ENCODE measurements at regions not wholly inside any gene's neighbourhood (a gene's known extent, or its start where the extent isn't known, plus 50 kb on each side); places are given as distances from the start of the nearest gene placed in this dataset.

- Histone ChIP-seq H2BK120ac (ENCODE audit: low read depth, low read length) (no peak overlapping the region), H2AK9ac (replicated peaks; ENCODE audit: low read depth, low read length, poor library complexity) (no peak overlapping the region), H3K4me1 (ENCODE audit: control insufficient read depth, insufficient read depth, low read length) (no peaks in the 10 kb centered on the region), H3K9me3 (ENCODE audit: control insufficient read depth, insufficient read depth, low read length) (no peaks in the 10 kb centered on the region), H3K14ac (replicated peaks; ENCODE audit: low read depth, low read length) (no peak overlapping the region), H4K5ac (ENCODE audit: low read depth, low read length) (no peak overlapping the region), H3K9me1 (ENCODE audit: insufficient read depth, low read length) (no peaks in the 10 kb centered on the region), H3K56ac (ENCODE audit: extremely low read depth, insufficient read depth, low read length) (no peak overlapping the region), H3K4ac (ENCODE audit: low read depth, low read length) (no peak overlapping the region), H4K20me1 (ENCODE audit: insufficient read depth, low read length) (no peaks in the 10 kb centered on the region), H3K27me3 (ENCODE audit: control insufficient read depth, insufficient read depth, low read length) (peaks cover 26% of the 10 kb centered on the region), H2BK20ac (ENCODE audit: low read depth, low read length) (no peak overlapping the region), H3K27ac (ENCODE audit: insufficient read depth, low read length) (no peak overlapping the region), H3K36me3 (ENCODE audit: control insufficient read depth, insufficient read depth, low read length) (no peaks in the 10 kb centered on the region), H3K18ac (ENCODE audit: low read depth, low read length) (no peak overlapping the region), H3K4me3 (ENCODE audit: insufficient read depth, low read depth, low read length) (no peak overlapping the region), H4K91ac (ENCODE audit: insufficient read depth, low read depth, low read length) (no peak overlapping the region), H2AK5ac (ENCODE audit: low read depth, low read length) (no peak overlapping the region), H3K23ac (ENCODE audit: low read depth, low read length) (no peak overlapping the region), H3K4me2 (ENCODE audit: low read depth, low read length) (no peak overlapping the region), H2BK15ac (ENCODE audit: low read depth, low read length) (no peak overlapping the region), H2AFZ (replicated peaks; ENCODE audit: low read length, poor library complexity) (no peak overlapping the region), H2BK5ac (ENCODE audit: low read depth, low read length, poor library complexity, severe bottlenecking) (no peak overlapping the region), H4K8ac (ENCODE audit: low read depth in 2 of 2, low read length in 2 of 2) (no peak overlapping the region), H3K9ac (ENCODE audit: low read depth, low read length) (no peak overlapping the region), H3K79me1 (ENCODE audit: low read depth in 1 of 2, low read length in 2 of 2) (no peaks in the 10 kb centered on the region)
- ChIA-PET CTCF (no interaction called here), POLR2A (ENCODE audit: unreplicated experiment) (no interaction called here)
- TF ChIP-seq BHLHE40 (IDR thresholded peaks at IDR 0.05; ENCODE audit: low read depth, low read length) (no peak), MAFK (IDR thresholded peaks at IDR 0.05; ENCODE audit: low read depth, low read length) (no peak), FOS (IDR thresholded peaks at IDR 0.05; ENCODE audit: low read depth, low read length) (no peak), USF2 (IDR thresholded peaks at IDR 0.05; ENCODE audit: low read depth, low read length) (no peak), RAD21 (IDR thresholded peaks at IDR 0.05; ENCODE audit: low read length) (no peak), MXI1 (IDR thresholded peaks at IDR 0.05; ENCODE audit: borderline replicate concordance, low read depth, low read length) (no peak), CEBPB (IDR thresholded peaks at IDR 0.05; ENCODE audit: low read depth, low read length) (no peak), POLR2A (IDR thresholded peaks at IDR 0.05; ENCODE audit: low read depth, low read length) (no peak), ELK1 (IDR thresholded peaks at IDR 0.05; ENCODE audit: borderline replicate concordance, low read depth, low read length) (no peak), CHD1 (IDR thresholded peaks at IDR 0.05; ENCODE audit: low read depth, low read length) (no peak), NFE2L2 (IDR thresholded peaks at IDR 0.05; ENCODE audit: low read depth, low read length) (no peak), RFX5 (IDR thresholded peaks at IDR 0.05; ENCODE audit: low read depth, low read length) (no peak), CTCF (conservative IDR thresholded peaks at IDR 0.05; ENCODE audit: low read depth, low read length) (no peak), SMC3 (IDR thresholded peaks at IDR 0.05; ENCODE audit: low read depth, low read length) (no peak), RCOR1 (IDR thresholded peaks at IDR 0.05; ENCODE audit: insufficient replicate concordance, low read length) (no peak), MAZ (IDR thresholded peaks at IDR 0.05; ENCODE audit: borderline replicate concordance, low read depth, low read length) (no peak)
- DNase-seq (no peak), ATAC-seq (ENCODE audit: low read depth) (no peak)
- BruUV-seq (replicated peaks) = no TSS peak
- intact Hi-C loops (cut with micrococcal nuclease) = no loop called here
- dilution Hi-C loops (cut with HindIII; ENCODE audit: low sequenced_read_pairs, unreplicated experiment) = no loop called here
- no CpG with 5 or more reads among the region's 2 CpGs for WGBS, 2 experiments (ENCODE audit: extremely low coverage in 2 of 2, insufficient read length in 1 of 2)
- in situ Hi-C loops (cut with MboI; ENCODE audit: low sequenced_read_pairs) = no loop called here
These were observed 83.5 kb upstream of the BOD1 start for GRCh38 chr5:173699966-173700365.
